PC-9 (cell line): ENCODE measurements at regions not wholly inside any gene's neighbourhood (a gene's known extent, or its start where the extent isn't known, plus 50 kb on each side); places are given as distances from the start of the nearest gene placed in this dataset.

Source experiments
- BruUV-seq: library from RNA; stranded (reverse); fragments of 400-500 nt; replicated peaks from 2 replicates; lab custom pipeline; 2021; lab: Mats Ljungman, UMichigan
- CTCF ChIA-PET: fragments of 300-600 bp; sonication (Branson Sonifier 250); formaldehyde crosslinking; loops from one replicate; lab custom pipeline; 2022; ENCODE audit warnings: antibody characterized with exemption; lab: Charles Lee
- POLR2A ChIA-PET: fragments of 300-600 bp; sonication (Branson Sonifier 250); formaldehyde crosslinking; loops from one replicate; lab custom pipeline; 2022; ENCODE audit warnings: antibody characterized with exemption; ENCODE audit not compliant: unreplicated experiment; lab: Charles Lee
- DNase-seq, 2 experiments: peaks; one replicate each; pipeline versions ENCODE4 v3.0.0 to v3.0.0-alpha.2; 2015 to 2022; ENCODE audit warnings: mixed read lengths in 1 of 2
- H2AFZ ChIP-seq: fragments of 200-600 bp; sonication (generic); 2 replicates; pipeline ENCODE4 v1.8.1; 2017; ENCODE audit warnings: antibody characterized with exemption
- H3F3A ChIP-seq: fragments of 200-600 bp; sonication (generic); 2 replicates; pipeline ENCODE4 v1.8.1; 2017; ENCODE audit warnings: antibody characterized with exemption, mild to moderate bottlenecking, low read depth; ENCODE audit not compliant: insufficient read depth
- H3K27ac ChIP-seq: fragments of 200-600 bp; sonication (generic); 2 replicates; pipeline ENCODE4 v1.6.1; 2016; ENCODE audit warnings: mixed run types
- H3K27me3 ChIP-seq: fragments of 200-600 bp; sonication (generic); 2 replicates; pipeline ENCODE4 v1.6.1; 2016; ENCODE audit warnings: low read depth, mixed run types; ENCODE audit not compliant: insufficient read depth
- H3K36me3 ChIP-seq: fragments of 200-600 bp; sonication (generic); 2 replicates; pipeline ENCODE4 v1.6.1; 2016; ENCODE audit warnings: low read depth, mixed run types
- H3K4me1 ChIP-seq: fragments of 200-600 bp; sonication (generic); replicated peaks from 2 replicates; pipeline ENCODE4 v1.6.1; 2016; ENCODE audit warnings: mixed run types; ENCODE audit not compliant: insufficient read depth
- H3K4me2 ChIP-seq: fragments of 200-600 bp; sonication (generic); 2 replicates; pipeline ENCODE4 v1.6.1; 2017; ENCODE audit warnings: mixed run types
- H3K4me3 ChIP-seq: fragments of 200-600 bp; sonication (generic); 2 replicates; pipeline ENCODE4 v1.6.1; 2016; ENCODE audit warnings: mixed run types
- H3K79me2 ChIP-seq: fragments of 200-600 bp; sonication (generic); 2 replicates; pipeline ENCODE4 v1.6.1; 2017; ENCODE audit warnings: low read depth, mixed run types
- H3K9me2 ChIP-seq: fragments of 200-600 bp; sonication (generic); 2 replicates; pipeline ENCODE4 v1.8.1; 2017; ENCODE audit warnings: mild to moderate bottlenecking; ENCODE audit not compliant: insufficient read depth
- H3K9me3 ChIP-seq: fragments of 200-600 bp; sonication (generic); 2 replicates; pipeline ENCODE4 v1.8.1; 2016; ENCODE audit warnings: low read depth; ENCODE audit not compliant: insufficient read depth
- H4K20me1 ChIP-seq: fragments of 200-600 bp; sonication (generic); 2 replicates; pipeline ENCODE4 v1.8.1; 2017; ENCODE audit not compliant: insufficient read depth
- CTCF ChIP-seq: fragments of 200-600 bp; sonication (generic); conservative IDR thresholded peaks from 2 replicates; pipeline ENCODE4 v1.6.1; 2017; ENCODE audit warnings: mixed run types, antibody characterized with exemption, mild to moderate bottlenecking, moderate library complexity
- EZH2 ChIP-seq: fragments of 200-600 bp; sonication (generic); IDR thresholded peaks from 2 replicates; pipeline ENCODE4 v1.8.0; 2017; ENCODE audit warnings: antibody characterized with exemption, low read depth
- intact Hi-C: fragments of 100-400 bp; cut with micrococcal nuclease; formaldehyde crosslinking; loops from one replicate; pipeline ENCODE4 v1.10.0; 2022; ENCODE audit not compliant: unreplicated experiment

- no peak for TF ChIP-seq CTCF
- no peak for TF ChIP-seq EZH2
- H3K9me2 ChIP-seq, result no peaks in the 10 kb centered on the region
- no peak overlapping the region for H3K4me3 ChIP-seq
- POLR2A ChIA-PET, result no interaction called here
- H3K79me2 ChIP-seq, result no peaks in the 10 kb centered on the region
- no peak overlapping the region for H3K27ac ChIP-seq
- no peak overlapping the region for H3K4me2 ChIP-seq
- intact Hi-C loops, result no loop called here
- H3K27me3 ChIP-seq, result no peaks in the 10 kb centered on the region
- no peaks in the 10 kb centered on the region for H3K9me3 ChIP-seq
- CTCF ChIA-PET, result no interaction called here
- H3F3A ChIP-seq, result no peaks in the 10 kb centered on the region
- no peak for DNase-seq
- no peak overlapping the region for H2AFZ ChIP-seq
- H4K20me1 ChIP-seq, result no peaks in the 10 kb centered on the region
- H3K4me1 ChIP-seq, result no peaks in the 10 kb centered on the region
- no peaks in the 10 kb centered on the region for H3K36me3 ChIP-seq
- BruUV-seq, result no TSS peak
These were observed 528.7 kb downstream of the TMA16 start for GRCh38 chr4:164023214-164023613.

DNA sequence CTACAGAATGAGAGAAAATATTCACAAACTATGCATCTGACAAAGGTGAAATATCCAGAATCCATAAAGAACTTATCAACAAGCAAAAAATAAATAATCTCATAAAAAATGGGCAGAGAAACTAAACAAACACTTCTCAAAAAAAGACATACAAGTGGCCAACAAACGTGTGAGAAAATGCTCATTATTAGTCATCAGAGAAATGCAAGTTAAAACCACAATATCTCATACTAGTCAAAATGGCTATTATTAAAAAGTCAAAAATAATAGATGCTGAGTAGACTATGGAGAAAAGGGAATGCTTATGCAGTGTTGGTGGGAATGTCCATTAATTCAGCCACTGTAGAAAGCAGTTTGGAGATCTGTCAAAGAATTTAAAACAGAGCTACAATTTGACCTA lies 533.3 kb downstream of the TMA16 start:
- POLR2A ChIA-PET, result interaction anchor here (0.6 kb wide), 1 partner anchor 123 kb away, joined by 3 read pairs; no protein-coding TSS in a partner anchor
- Histone ChIP-seq H2AFZ (no peak overlapping the region), H3K27ac (no peak overlapping the region), H3K9me3 (no peaks in the 10 kb centered on the region), H3K36me3 (no peaks in the 10 kb centered on the region), H3K4me1 (no peaks in the 10 kb centered on the region), H3F3A (no peaks in the 10 kb centered on the region), H3K9me2 (no peaks in the 10 kb centered on the region), H3K79me2 (no peaks in the 10 kb centered on the region), H3K27me3 (no peaks in the 10 kb centered on the region), H4K20me1 (no peaks in the 10 kb centered on the region), H3K4me3 (no peak overlapping the region), H3K4me2 (no peak overlapping the region)
- BruUV-seq, result no TSS peak
- intact Hi-C loops, result no loop called here
- CTCF ChIA-PET, result no interaction called here
- no peak for TF ChIP-seq EZH2
- TF ChIP-seq CTCF, result no peak
- no peak for DNase-seq

GRCh38 chr4:164039482-164039881 lies 545.0 kb downstream of the TMA16 start:
- Histone ChIP-seq H3K36me3 (no peaks in the 10 kb centered on the region), H3K4me3 (no peak overlapping the region), H2AFZ (no peak overlapping the region), H3K9me3 (no peaks in the 10 kb centered on the region), H3K27ac (no peak overlapping the region), H3K4me2 (no peak overlapping the region), H3K27me3 (no peaks in the 10 kb centered on the region), H3K79me2 (no peaks in the 10 kb centered on the region), H3K4me1 (no peaks in the 10 kb centered on the region), H4K20me1 (no peaks in the 10 kb centered on the region), H3F3A (no peaks in the 10 kb centered on the region), H3K9me2 (no peaks in the 10 kb centered on the region)
- no peak for DNase-seq
- no TSS peak for BruUV-seq
- CTCF ChIA-PET, result no interaction called here
- POLR2A ChIA-PET, result no interaction called here
- intact Hi-C loops, result no loop called here
- TF ChIP-seq EZH2 (no peak), CTCF (no peak)
